ENCODE measurements at regions not wholly inside any gene's neighbourhood (a gene's known extent, or its start where the extent isn't known, plus 50 kb on each side); places are given as distances from the start of the nearest gene placed in this dataset.

DNA sequence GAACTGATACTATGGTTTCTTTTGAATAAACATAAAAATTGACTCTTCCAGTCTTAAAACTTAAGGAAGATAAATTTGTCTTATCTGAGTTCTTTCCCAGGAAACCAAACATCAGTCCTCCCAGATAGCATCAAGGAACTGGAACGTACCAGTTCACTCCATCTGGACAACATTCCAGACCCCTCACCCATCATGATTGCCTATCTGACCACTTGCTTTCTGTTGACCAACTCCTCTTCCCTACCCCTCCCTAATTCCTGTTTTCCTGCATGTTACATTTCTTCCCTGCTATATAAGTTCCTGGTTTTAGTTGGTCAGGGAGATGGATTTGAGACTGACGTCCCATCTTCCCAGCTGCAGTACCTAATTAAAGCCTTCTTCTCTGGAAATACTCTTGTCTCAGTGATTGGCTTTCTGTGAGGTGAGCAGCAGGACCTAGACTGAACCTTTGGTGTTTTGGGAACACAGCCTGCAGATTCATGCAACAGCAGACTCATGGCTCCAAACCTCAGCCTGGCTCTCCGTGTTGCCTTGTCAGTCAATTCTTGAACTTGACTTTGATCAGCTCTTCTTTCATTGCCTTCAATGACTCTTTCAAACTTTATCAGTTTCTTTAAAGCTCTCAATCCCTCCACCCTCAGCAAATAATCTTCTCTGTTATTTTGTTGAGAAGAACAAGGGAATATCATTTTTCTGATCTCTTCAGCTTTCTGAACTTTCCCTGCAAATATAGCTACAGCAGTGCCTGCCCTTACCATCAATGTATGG is 123.6 kb downstream of the RPL22L1 start (continued):
- TF ChIP-seq ZBTB10 (tag by site-specific recombination; IDR thresholded peaks at IDR 0.05) (no peak), ZNF629 (tag by site-specific recombination; IDR thresholded peaks at IDR 0.05) (no peak), ZNF311 (tag by site-specific recombination; IDR thresholded peaks at IDR 0.05; ENCODE audit: borderline replicate concordance) (no peak), ZNF175 (tag by site-specific recombination; IDR thresholded peaks at IDR 0.05) (no peak), KLF16 (tag by site-specific recombination; IDR thresholded peaks at IDR 0.05) (no peak), ZNF155 (tag by site-specific recombination; IDR thresholded peaks at IDR 0.05) (no peak)

DNA sequence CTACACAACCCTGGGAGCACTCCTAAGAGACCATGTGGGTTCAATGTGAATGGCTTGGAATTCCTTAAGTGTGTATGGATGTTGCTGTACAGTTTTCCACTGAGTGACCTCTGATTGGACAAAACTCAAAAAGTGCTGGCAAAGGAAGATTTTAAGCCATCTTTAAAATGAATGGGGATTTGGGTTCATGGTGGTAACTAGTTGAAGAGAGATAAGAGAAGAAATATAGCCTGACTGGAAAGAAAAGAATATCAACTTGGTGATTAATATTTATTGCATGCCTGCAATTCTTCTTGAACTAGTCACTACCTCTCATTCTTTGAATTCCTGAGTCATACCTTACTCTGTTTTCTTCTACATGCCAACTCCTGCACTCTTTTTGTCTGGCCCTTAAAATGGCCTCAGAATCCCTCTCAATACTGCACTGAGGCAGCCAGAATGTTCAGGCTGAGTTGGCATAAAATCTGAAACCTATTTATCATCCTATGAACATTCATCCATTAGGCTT is 124.7 kb downstream of the RPL22L1 start:
- POLR2A ChIA-PET: no interaction called here

More for the DNA sequence above, 124.7 kb downstream of the RPL22L1 start:
- H3K4me1 ChIP-seq (ENCODE audit: control insufficient read depth, insufficient read depth, low read length): no peaks in the 10 kb centered on the region; the same call in 1 of the 2 replicates
- H3K36me3 ChIP-seq (ENCODE audit: control insufficient read depth in 2 of 2, insufficient read depth in 1 of 2, low read length in 2 of 2): no peaks in the 10 kb centered on the region
- H3K9me3 ChIP-seq (ENCODE audit: control insufficient read depth, insufficient read depth, low read depth, low read length): no peaks in the 10 kb centered on the region
- no peak overlapping the region for H3K27ac ChIP-seq (ENCODE audit: extremely low read depth, low read depth, low read length)
- TF ChIP-seq ZEB2 (tag by site-specific recombination; IDR thresholded peaks at IDR 0.05) (no peak), ZBTB17 (tag by site-specific recombination; IDR thresholded peaks at IDR 0.05) (no peak), IKZF3 (tag by site-specific recombination; IDR thresholded peaks at IDR 0.05) (no peak), ZBTB7A (tag by site-specific recombination; IDR thresholded peaks at IDR 0.05; ENCODE audit: low read depth) (no peak), ZNF391 (tag by site-specific recombination; IDR thresholded peaks at IDR 0.05; ENCODE audit: borderline replicate concordance, low read depth) (no peak), ZNF2 (tag by site-specific recombination; IDR thresholded peaks at IDR 0.05) (no peak), ZSCAN23 (tag by site-specific recombination; IDR thresholded peaks at IDR 0.05) (no peak), SALL2 (tag by site-specific recombination; IDR thresholded peaks at IDR 0.05; ENCODE audit: borderline replicate concordance) (no peak), ZNF404 (tag by site-specific recombination; IDR thresholded peaks at IDR 0.05) (no peak), EGR2 (tag by site-specific recombination; IDR thresholded peaks at IDR 0.05; ENCODE audit: low read depth) (no peak), ZNF629 (tag by site-specific recombination; IDR thresholded peaks at IDR 0.05) (no peak), ZNF785 (tag by site-specific recombination; IDR thresholded peaks at IDR 0.05) (no peak), ZNF626 (tag by site-specific recombination; IDR thresholded peaks at IDR 0.05) (no peak), ZBTB20 (tag by site-specific recombination; IDR thresholded peaks at IDR 0.05) (no peak), ZNF670 (tag by site-specific recombination; IDR thresholded peaks at IDR 0.05; ENCODE audit: low read depth) (no peak)
- TF ChIP-seq, protein P1, sequence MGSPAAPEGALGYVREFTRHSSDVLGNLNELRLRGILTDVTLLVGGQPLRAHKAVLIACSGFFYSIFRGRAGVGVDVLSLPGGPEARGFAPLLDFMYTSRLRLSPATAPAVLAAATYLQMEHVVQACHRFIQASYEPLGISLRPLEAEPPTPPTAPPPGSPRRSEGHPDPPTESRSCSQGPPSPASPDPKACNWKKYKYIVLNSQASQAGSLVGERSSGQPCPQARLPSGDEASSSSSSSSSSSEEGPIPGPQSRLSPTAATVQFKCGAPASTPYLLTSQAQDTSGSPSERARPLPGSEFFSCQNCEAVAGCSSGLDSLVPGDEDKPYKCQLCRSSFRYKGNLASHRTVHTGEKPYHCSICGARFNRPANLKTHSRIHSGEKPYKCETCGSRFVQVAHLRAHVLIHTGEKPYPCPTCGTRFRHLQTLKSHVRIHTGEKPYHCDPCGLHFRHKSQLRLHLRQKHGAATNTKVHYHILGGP (tag by site-specific recombination; IDR thresholded peaks at IDR 0.05): no peak
- TF ChIP-seq, protein P2, sequence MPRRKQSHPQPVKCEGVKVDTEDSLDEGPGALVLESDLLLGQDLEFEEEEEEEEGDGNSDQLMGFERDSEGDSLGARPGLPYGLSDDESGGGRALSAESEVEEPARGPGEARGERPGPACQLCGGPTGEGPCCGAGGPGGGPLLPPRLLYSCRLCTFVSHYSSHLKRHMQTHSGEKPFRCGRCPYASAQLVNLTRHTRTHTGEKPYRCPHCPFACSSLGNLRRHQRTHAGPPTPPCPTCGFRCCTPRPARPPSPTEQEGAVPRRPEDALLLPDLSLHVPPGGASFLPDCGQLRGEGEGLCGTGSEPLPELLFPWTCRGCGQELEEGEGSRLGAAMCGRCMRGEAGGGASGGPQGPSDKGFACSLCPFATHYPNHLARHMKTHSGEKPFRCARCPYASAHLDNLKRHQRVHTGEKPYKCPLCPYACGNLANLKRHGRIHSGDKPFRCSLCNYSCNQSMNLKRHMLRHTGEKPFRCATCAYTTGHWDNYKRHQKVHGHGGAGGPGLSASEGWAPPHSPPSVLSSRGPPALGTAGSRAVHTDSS (tag by site-specific recombination; IDR thresholded peaks at IDR 0.05): no peak
- TF ChIP-seq, protein P3, sequence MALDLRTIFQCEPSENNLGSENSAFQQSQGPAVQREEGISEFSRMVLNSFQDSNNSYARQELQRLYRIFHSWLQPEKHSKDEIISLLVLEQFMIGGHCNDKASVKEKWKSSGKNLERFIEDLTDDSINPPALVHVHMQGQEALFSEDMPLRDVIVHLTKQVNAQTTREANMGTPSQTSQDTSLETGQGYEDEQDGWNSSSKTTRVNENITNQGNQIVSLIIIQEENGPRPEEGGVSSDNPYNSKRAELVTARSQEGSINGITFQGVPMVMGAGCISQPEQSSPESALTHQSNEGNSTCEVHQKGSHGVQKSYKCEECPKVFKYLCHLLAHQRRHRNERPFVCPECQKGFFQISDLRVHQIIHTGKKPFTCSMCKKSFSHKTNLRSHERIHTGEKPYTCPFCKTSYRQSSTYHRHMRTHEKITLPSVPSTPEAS (tag by site-specific recombination; IDR thresholded peaks at IDR 0.05): no peak
- CTCF ChIA-PET: no interaction called here
- no peak overlapping the region for H3K4me3 ChIP-seq (ENCODE audit: low read depth, low read length)

Measured in HEK293 (cell line).